Hepatocyte (in vitro differentiated cells): ENCODE measurements at regions not wholly inside any gene's neighbourhood (a gene's known extent, or its start where the extent isn't known, plus 50 kb on each side); places are given as distances from the start of the nearest gene placed in this dataset.

Source experiments
- DNase-seq: peaks from one replicate; pipeline ENCODE4 v3.0.0-alpha.2; 2016; ENCODE audit warnings: low spot score
- H2AFZ ChIP-seq: fragments of 200-600 bp; sonication (generic); 2 replicates; pipeline ENCODE4 v1.6.0; 2016; ENCODE audit warnings: antibody characterized with exemption, mild to moderate bottlenecking
- H3K27ac ChIP-seq: fragments of 200-600 bp; sonication (generic); 2 replicates; pipeline ENCODE4 v1.5.1; 2016; ENCODE audit warnings: mild to moderate bottlenecking
- H3K27me3 ChIP-seq: fragments of 200-600 bp; sonication (generic); 2 replicates; pipeline ENCODE4 v1.6.1; 2016
- H3K36me3 ChIP-seq: fragments of 200-600 bp; sonication (generic); replicated peaks from 2 replicates; pipeline ENCODE4 v1.5.1; 2016; ENCODE audit warnings: low read depth; ENCODE audit not compliant: insufficient read depth
- H3K4me1 ChIP-seq: fragments of 200-600 bp; sonication (generic); 2 replicates; pipeline ENCODE4 v1.5.1; 2016; ENCODE audit warnings: mild to moderate bottlenecking, moderate library complexity; ENCODE audit not compliant: insufficient read depth
- H3K4me2 ChIP-seq: fragments of 200-600 bp; sonication (generic); 2 replicates; pipeline ENCODE4 v1.6.0; 2016
- H3K4me3 ChIP-seq: fragments of 200-600 bp; sonication (generic); 2 replicates; pipeline ENCODE4 v1.5.1; 2016; ENCODE audit warnings: mild to moderate bottlenecking
- H3K79me2 ChIP-seq: fragments of 200-600 bp; sonication (generic); 2 replicates; pipeline ENCODE4 v1.6.0; 2017; ENCODE audit warnings: mild to moderate bottlenecking
- H3K9me2 ChIP-seq: fragments of 200-600 bp; sonication (generic); replicated peaks from 2 replicates; pipeline ENCODE4 v1.6.0; 2017; ENCODE audit warnings: mild to moderate bottlenecking; ENCODE audit not compliant: insufficient read depth
- H3K9me3 ChIP-seq: fragments of 200-600 bp; sonication (generic); 2 replicates; pipeline ENCODE4 v1.5.1; 2016; ENCODE audit warnings: low read depth, mild to moderate bottlenecking
- H4K20me1 ChIP-seq: fragments of 200-600 bp; sonication (generic); 2 replicates; pipeline ENCODE4 v1.6.0; 2016; ENCODE audit warnings: mild to moderate bottlenecking; ENCODE audit not compliant: insufficient read depth, poor library complexity, severe bottlenecking
- EZH2 ChIP-seq: fragments of 200-600 bp; sonication (generic); IDR thresholded peaks from 2 replicates; pipeline ENCODE4 v1.6.1; 2016; ENCODE audit warnings: antibody characterized with exemption, mild to moderate bottlenecking, borderline replicate concordance
- EZH2phosphoT487 ChIP-seq: fragments of 200-600 bp; sonication (generic); IDR thresholded peaks from one replicate; pipeline ENCODE4 v1.6.1; 2018; ENCODE audit warnings: antibody characterized with exemption, mild to moderate bottlenecking, low read depth, moderate library complexity; ENCODE audit not compliant: unreplicated experiment, severe bottlenecking
- WGBS: methylation state at CpG from one replicate; pipeline ENCODE4 v1.1.6; 2016; ENCODE audit warnings: low lambda C conversion rate; ENCODE audit errors: missing lambda C conversion rate; 5-methylcytosine and 5-hydroxymethylcytosine counted together
- TF ChIP-seq, protein P1 (sequence below): fragments of 200-600 bp; sonication (generic); IDR thresholded peaks from 2 replicates; pipeline ENCODE4 v1.5.1; 2016; ENCODE audit warnings: antibody characterized with exemption, mild to moderate bottlenecking; ENCODE audit not compliant: poor library complexity

DNA sequence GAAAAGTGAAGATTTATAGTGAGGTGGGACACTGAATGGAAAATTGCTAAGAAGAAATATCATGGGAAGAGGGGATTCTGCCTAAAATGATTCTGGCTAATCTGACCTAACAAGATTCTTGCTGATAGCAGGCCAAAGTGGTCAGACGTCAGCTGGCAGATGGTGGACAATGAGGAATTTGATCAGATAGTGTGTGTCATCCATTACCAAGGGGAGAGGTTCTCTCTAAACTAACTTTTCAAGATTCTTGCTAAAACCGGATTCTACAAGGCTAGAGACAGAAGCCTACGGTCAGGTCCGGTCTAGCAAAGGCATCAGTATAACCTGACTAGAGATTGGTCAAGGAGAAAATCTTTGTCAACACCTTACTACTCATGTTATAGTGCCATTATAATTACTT lies 306.0 kb downstream of the ZNF608 start:
- Histone ChIP-seq H3K79me2 (no peaks in the 10 kb centered on the region), H3K9me3 (no peaks in the 10 kb centered on the region), H3K27ac (no peak overlapping the region), H3K4me1 (no peaks in the 10 kb centered on the region), H3K27me3 (no peaks in the 10 kb centered on the region), H3K9me2 (no peaks in the 10 kb centered on the region), H3K4me2 (no peak overlapping the region), H4K20me1 (no peaks in the 10 kb centered on the region), H2AFZ (no peak overlapping the region), H3K4me3 (no peak overlapping the region), H3K36me3 (no peaks in the 10 kb centered on the region)
- 86% methylated on average over 4 of the region's 4 CpGs for WGBS
- TF ChIP-seq, protein P1, sequence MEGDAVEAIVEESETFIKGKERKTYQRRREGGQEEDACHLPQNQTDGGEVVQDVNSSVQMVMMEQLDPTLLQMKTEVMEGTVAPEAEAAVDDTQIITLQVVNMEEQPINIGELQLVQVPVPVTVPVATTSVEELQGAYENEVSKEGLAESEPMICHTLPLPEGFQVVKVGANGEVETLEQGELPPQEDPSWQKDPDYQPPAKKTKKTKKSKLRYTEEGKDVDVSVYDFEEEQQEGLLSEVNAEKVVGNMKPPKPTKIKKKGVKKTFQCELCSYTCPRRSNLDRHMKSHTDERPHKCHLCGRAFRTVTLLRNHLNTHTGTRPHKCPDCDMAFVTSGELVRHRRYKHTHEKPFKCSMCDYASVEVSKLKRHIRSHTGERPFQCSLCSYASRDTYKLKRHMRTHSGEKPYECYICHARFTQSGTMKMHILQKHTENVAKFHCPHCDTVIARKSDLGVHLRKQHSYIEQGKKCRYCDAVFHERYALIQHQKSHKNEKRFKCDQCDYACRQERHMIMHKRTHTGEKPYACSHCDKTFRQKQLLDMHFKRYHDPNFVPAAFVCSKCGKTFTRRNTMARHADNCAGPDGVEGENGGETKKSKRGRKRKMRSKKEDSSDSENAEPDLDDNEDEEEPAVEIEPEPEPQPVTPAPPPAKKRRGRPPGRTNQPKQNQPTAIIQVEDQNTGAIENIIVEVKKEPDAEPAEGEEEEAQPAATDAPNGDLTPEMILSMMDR, result no peak
- no peak for TF ChIP-seq EZH2
- TF ChIP-seq EZH2phosphoT487, result no peak
- no peak for DNase-seq

DNA sequence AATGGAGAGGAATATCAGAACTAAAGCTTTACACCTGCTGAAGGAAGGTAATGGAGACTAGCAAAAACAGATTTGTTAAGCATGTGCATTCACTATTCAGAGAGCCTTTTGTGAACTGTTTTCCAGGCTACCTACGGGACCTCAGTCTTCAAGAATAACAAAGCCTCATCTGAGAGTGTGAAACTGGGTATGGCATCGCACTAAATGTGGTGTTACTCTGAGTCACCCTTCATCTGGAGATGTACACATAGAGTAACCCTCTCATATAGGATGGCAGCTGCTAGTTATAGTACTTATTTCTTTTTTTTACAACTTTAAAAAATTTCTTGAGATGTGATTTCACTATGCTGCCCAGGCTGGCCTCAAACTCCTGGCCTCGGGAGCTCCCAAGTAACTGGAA lies 306.8 kb downstream of the ZNF608 start:
- TF ChIP-seq, protein P1, result no peak
- Histone ChIP-seq H2AFZ (no peak overlapping the region), H3K36me3 (no peaks in the 10 kb centered on the region), H3K27ac (no peak overlapping the region), H3K27me3 (no peaks in the 10 kb centered on the region), H3K4me3 (no peak overlapping the region), H3K9me2 (no peaks in the 10 kb centered on the region), H3K9me3 (peaks cover 1% of the 10 kb centered on the region), H3K4me1 (no peaks in the 10 kb centered on the region), H3K79me2 (no peaks in the 10 kb centered on the region), H4K20me1 (no peaks in the 10 kb centered on the region), H3K4me2 (no peak overlapping the region)
- no peak for DNase-seq
- 97% methylated on average over 3 of the region's 3 CpGs for WGBS

DNA sequence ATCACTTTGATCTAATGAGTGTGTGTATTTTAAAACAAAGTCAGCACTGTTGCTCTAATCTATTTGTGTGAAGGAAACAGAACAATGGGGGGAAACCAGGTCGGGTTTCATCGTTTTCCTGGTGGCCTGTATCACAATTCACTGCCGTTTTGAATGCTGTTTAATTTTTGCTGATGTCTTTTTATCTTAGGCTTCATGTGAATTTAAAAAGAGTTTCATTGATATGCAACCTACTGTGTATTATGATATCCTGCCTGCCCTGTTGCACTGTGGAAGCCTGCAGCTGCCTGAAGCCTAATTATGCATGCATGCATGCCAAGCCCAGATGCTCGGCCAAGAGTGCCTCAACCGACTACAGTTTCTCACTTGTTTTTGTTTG lies 307.5 kb downstream of the ZNF608 start:
- TF ChIP-seq, protein P1, result no peak
- no peak for TF ChIP-seq EZH2
- TF ChIP-seq EZH2phosphoT487, result no peak
- Histone ChIP-seq H3K79me2 (no peaks in the 10 kb centered on the region), H3K9me2 (no peaks in the 10 kb centered on the region), H3K4me1 (no peaks in the 10 kb centered on the region), H3K36me3 (no peaks in the 10 kb centered on the region), H3K4me3 (no peak overlapping the region), H3K4me2 (no peak overlapping the region), H3K27ac (no peak overlapping the region), H3K9me3 (peaks cover 3% of the 10 kb centered on the region), H3K27me3 (no peaks in the 10 kb centered on the region), H2AFZ (no peak overlapping the region), H4K20me1 (no peaks in the 10 kb centered on the region)
- no peak for DNase-seq
- 33% methylated on average over 5 of the region's 5 CpGs for WGBS
